DMS 273 (cell line): ENCODE measurements at regions not wholly inside any gene's neighbourhood (a gene's known extent, or its start where the extent isn't known, plus 50 kb on each side); places are given as distances from the start of the nearest gene placed in this dataset.
A peak's percentile ranks its signal among the peaks of the same experiment; 100 is the strongest.

Experiments
- DNase-seq: peaks from one replicate; lab custom pipeline; 2025; ENCODE audit not compliant: unreplicated experiment; lab: John Stamatoyannopoulos, UW

- DNase-seq = no peak
These were observed 494.2 kb upstream of the FSTL5 start for GRCh38 chr4:162657966-162658365.

- DNase-seq = no peak
These were observed 486.4 kb upstream of the FSTL5 start for GRCh38 chr4:162650166-162650565.

DNA sequence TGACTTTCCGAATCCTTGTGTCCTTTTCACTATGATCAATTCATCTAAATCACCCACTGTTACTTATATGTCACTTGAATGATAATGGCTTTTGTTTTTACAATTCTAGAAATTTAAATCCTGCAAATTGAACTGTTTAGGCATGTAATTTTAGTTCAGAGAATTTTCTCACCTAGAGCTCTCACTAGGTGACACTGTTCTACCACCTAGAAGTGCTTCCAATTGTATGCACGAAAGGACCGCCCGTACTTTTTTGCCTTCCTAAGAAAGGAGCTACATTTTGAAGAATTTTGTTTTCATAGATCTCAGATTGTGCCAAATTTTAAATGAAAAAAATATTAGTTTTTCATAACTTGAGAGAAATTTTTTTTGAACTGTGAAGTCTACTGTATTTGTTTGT lies 481.6 kb upstream of the FSTL5 start:
- peak; percentile 10 for DNase-seq

GRCh38 chr4:162644346-162644745 lies 480.5 kb upstream of the FSTL5 start:
- no peak for DNase-seq

- no peak for DNase-seq
These were observed 476.4 kb upstream of the FSTL5 start for GRCh38 chr4:162640152-162640551.

DNA sequence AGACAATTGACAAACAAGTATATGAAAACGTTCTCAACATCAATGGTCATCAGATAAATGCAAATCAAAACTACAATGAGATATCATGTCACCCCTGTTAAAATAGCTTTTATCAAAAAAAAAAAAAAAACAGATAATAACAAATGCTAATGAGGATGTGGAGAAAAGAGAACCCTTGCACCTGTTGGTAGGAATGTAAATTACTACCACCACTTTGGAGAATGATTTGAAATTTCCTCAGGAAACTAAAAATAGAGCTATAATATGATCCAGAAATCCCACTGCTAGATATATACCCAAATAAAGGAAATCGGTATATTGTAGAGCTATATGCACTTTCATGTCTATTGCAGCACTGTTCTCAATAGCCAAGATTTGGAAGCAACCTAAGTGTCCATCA lies 470.6 kb upstream of the FSTL5 start:
- DNase-seq = no peak

DNA sequence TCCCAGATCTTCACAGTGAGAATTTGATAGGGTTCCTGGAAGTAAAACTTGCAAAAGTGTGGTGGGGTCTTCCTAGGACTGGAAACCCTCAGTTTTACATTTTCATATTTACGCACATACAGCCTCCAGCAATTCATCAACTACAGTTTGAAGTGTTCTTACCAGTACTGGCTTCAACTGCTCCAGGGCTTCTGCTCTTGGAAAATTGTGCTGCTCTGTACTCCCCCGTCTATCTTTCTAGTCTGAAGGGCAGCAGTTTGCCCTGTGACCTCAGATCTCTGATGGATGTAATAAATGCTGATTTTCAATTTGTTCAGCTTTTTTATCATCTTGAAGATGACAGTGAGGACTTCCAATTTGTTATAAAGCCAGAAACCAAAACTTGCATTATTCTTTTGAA lies 458.9 kb upstream of the FSTL5 start:
- no peak for DNase-seq

- no peak for DNase-seq
These were observed 446.3 kb upstream of the FSTL5 start for GRCh38 chr4:162610116-162610515.

DNA sequence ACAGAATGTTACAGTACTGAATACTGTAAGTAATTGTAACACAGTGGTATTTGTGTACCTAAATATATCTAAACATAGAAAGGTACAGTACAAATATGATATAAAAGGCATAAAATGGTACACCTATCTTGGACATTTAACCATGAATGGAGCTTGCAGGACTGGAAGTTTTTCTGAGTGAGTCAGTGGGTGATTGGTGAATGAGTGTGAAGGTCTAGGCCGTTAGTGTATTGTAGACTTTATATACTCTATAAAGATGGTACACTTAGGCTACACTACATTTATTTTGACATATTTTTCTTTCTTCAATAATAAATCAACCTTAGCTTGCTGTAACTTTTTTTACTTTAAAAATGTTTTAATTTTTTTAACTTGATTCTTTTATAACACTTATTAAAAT lies 422.5 kb upstream of the FSTL5 start:
- no peak for DNase-seq

DNA sequence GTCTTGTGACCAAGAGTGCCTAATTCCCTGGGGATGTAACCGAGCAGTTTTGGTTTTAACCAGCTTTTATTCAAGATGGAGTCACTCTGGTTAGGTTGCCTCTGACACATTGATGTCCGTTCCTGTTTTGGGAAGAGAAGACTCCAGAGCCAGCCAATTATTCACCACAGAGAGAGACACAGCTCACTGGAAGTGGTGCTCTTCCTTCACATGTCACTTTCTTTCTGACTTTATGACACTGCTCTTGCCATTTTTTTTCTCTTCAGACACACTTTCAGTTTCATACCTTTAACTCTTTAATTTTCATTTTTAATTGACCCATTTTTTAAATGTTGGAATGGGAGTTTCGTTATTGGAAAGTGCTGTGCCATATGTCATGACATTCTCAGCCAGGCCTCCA lies 418.4 kb upstream of the FSTL5 start:
- no peak for DNase-seq

DNA sequence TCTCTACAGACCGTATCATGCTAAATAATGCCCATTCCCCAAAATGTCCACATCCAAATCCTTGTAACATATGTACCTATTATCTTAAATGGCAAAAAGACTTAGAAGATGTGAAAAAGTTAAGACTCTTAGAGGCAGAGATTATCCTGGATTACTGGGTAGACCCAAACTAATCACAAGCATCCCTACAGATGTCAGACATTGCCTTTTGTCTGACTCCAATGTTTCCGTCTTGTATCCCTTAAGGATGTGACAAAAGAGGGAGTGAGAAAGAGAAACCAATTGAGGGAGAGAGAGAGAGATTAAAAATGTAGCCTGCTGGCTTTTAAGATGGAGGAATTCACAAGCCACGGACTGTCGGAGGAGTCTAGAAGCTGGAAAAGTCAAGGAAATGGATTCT lies 401.9 kb upstream of the FSTL5 start:
- DNase-seq = no peak

DNA sequence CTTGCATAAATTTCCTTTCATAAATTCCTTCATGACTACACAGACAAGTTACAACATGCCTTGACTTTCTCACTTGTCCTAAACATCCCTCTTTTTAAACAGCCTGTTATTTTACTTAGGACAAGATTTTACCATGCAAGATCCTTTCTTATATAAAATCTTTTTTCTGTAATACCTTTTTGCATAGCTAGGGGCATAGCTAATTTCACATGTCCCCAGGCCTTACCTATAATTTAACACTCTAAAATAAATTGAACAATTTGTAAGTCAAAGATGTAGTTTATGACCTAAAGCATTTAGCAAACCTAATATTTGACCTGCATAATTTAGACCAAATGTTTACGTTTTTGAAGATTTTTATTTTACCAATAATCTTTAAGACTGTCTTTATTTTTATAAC lies 396.3 kb upstream of the FSTL5 start:
- no peak for DNase-seq

GRCh38 chr4:162557516-162558106 lies 393.8 kb upstream of the FSTL5 start:
- no peak for DNase-seq

GRCh38 chr4:162535121-162535520 lies 371.3 kb upstream of the FSTL5 start:
- no peak for DNase-seq

GRCh38 chr4:162523171-162523570 lies 359.4 kb upstream of the FSTL5 start:
- no peak for DNase-seq

- no peak for DNase-seq
These were observed 358.9 kb upstream of the FSTL5 start for GRCh38 chr4:162522724-162523123.

- no peak for DNase-seq
These were observed 347.1 kb upstream of the FSTL5 start for GRCh38 chr4:162510937-162511336.

DNA sequence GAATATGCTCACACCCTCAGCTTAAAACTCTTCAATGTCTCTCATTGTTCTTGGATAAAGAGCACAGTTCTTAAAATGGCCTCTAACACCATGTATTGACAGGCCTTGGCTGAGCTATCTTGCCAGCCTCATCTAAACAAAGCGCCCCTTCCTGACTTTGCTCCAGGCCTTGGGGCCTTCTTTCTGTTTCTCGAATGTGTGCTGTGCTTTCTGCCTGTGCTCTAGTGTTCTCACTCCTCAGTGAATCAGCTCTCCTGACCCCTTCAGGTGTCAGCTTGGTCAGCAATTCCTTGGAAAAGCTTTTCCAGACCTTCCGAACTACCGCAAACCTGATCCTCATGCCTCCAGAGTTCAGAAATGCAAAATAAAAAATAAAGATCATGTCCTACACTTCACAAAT lies 346.3 kb upstream of the FSTL5 start:
- no peak for DNase-seq

DNA sequence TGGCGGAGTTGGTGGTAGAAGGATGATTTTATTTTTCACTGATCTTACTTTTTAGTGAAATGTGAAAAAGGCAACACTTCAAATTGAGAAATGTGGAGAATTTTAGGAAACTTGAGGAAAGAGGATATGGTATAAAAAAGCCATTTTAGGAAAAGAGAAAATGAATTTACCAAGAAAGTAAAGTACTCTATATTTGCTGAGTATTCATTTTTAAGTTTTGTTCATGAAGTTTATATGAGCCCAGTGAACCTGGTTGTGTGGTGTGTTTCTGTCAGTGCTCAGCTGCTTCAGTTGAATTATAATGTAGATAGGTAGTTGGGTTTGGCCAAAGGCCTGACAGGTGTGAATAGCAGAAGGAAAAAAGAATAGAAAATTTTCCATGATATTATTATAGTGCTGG lies 345.5 kb upstream of the FSTL5 start:
- no peak for DNase-seq

DNA sequence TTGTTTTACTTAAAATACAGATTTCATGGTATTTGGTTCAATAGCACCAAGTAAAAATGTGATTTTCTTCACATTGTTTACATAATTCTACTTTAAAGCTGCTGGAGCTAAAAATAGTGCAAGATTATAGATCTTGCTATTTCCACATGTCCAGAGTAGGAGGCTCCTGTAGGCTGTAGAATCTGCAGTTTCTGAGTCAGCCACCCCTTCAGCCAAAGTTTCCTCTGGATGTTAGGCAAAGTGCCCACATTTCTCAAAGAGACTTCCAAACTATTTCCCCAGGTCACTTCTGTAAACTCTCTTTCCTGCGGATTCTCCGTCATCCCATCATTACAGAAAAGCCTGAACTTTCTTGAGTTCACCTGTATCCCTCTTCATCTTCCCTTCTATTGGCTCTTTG lies 342.5 kb upstream of the FSTL5 start:
- DNase-seq = no peak

DNA sequence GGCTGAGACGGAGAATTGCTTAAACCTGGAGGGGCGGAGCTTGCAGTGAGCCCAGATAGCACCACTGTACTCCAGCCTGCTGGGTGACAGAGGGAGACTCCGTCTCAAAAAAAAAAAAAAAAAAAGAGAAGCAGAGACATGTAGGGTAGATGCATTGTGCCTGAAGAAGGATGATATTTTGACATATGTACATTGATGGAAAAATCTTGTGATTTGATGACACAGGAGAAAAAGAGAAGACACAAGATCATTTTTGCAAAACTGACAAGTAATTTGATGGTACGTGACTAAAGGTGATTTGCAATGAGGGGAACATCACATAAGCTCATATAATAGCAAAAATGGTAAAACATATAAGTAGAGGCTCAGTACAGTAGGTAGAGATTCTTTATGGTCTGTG lies 340.1 kb upstream of the FSTL5 start:
- no peak for DNase-seq

GRCh38 chr4:162502109-162502508 lies 338.3 kb upstream of the FSTL5 start:
- no peak for DNase-seq

GRCh38 chr4:162499478-162499877 lies 335.7 kb upstream of the FSTL5 start:
- DNase-seq = peak; percentile 27

DNA sequence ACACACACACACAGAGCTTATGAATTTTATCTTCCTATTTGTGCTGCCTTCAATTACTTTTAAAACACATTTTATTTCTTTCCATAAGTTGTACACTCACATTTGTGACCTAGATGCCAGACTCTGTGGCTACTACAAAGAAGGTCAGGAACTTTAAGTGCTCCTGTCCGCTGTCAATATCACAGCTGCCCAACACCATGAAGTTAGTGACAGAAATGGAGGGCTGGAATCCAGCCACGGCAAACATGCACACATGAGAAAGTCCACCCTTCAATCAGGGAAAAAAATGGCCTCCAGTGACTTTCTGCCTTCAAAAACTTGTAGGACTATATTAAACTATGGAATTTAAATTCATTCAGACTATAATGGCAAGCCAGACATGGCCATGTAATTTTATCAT lies 334.4 kb upstream of the FSTL5 start:
- DNase-seq = peak; percentile 1
